Thoracic aorta (tissue), 2 donors: ENCODE measurements at regions not wholly inside any gene's neighbourhood (a gene's known extent, or its start where the extent isn't known, plus 50 kb on each side); places are given as distances from the start of the nearest gene placed in this dataset.

Experiments used
- ATAC-seq: fragments of 150-250 bp; one replicate; pipeline ENCODE4 v1.8.0; 2017; ENCODE audit warnings: low read depth; ENCODE audit not compliant: insufficient number of reproducible peaks, low FRiP score
- DNase-seq: peaks from one replicate; pipeline ENCODE4 v3.0.0-alpha.2; 2020; ENCODE audit warnings: low spot score
- H3K27ac ChIP-seq, 2 donors: fragments of 200-600 bp; sonication (generic); 1 replicate in 1 of 2; 2 replicates in 1 of 2; pipeline ENCODE4 v1.5.1; 2016; ENCODE audit warnings: mild to moderate bottlenecking in 2 of 2, moderate library complexity in 2 of 2
- H3K27me3 ChIP-seq: fragments of 200-600 bp; sonication (generic); replicated peaks from 2 replicates; pipeline ENCODE4 v1.6.0; 2016; ENCODE audit warnings: mild to moderate bottlenecking; ENCODE audit not compliant: insufficient read depth
- H3K36me3 ChIP-seq: fragments of 200-600 bp; sonication (generic); one replicate; pipeline ENCODE4 v1.5.1; 2016
- H3K4me1 ChIP-seq, 2 donors: fragments of 200-600 bp; sonication (generic); 1 replicate in 1 of 2; 2 replicates in 1 of 2; pipeline versions ENCODE4 v1.5.1 to v1.6.0; 2016; ENCODE audit warnings: low read depth in 2 of 2, mild to moderate bottlenecking in 1 of 2; ENCODE audit not compliant: control insufficient read depth in 1 of 2
- H3K4me3 ChIP-seq: fragments of 200-600 bp; sonication (generic); 2 replicates; pipeline ENCODE4 v1.5.1; 2016; ENCODE audit warnings: mild to moderate bottlenecking
- H3K9me3 ChIP-seq: fragments of 200-600 bp; sonication (generic); 2 replicates; pipeline ENCODE4 v1.5.1; 2016
- CTCF ChIP-seq: fragments of 200-600 bp; sonication (generic); IDR thresholded peaks from one replicate; pipeline ENCODE4 v1.5.1; 2019; ENCODE audit warnings: antibody characterized with exemption

GRCh38 chr3:10757021-10757820 lies 58.8 kb upstream of the SLC6A11 start:
- no peak for TF ChIP-seq CTCF
- H3K4me1 ChIP-seq: no peaks in the 10 kb centered on the region
- no peak overlapping the region for H3K4me3 ChIP-seq
- DNase-seq (no peak), ATAC-seq (no peak)
- H3K27me3 ChIP-seq: no peaks in the 10 kb centered on the region
- H3K27ac ChIP-seq: no peak overlapping the region
- H3K9me3 ChIP-seq: no peaks in the 10 kb centered on the region
- no peaks in the 10 kb centered on the region for H3K36me3 ChIP-seq

GRCh38 chr3:10757821-10758130 lies 58.3 kb upstream of the SLC6A11 start:
- Histone ChIP-seq H3K4me1 (no peaks in the 10 kb centered on the region), H3K4me3 (no peak overlapping the region), H3K9me3 (no peaks in the 10 kb centered on the region), H3K27me3 (no peaks in the 10 kb centered on the region), H3K27ac (no peak overlapping the region), H3K36me3 (no peaks in the 10 kb centered on the region)
- no peak for DNase-seq
- no peak for TF ChIP-seq CTCF
- no peak for ATAC-seq

- Histone ChIP-seq H3K27ac (no peak overlapping the region), H3K4me1 (no peaks in the 10 kb centered on the region), H3K9me3 (no peaks in the 10 kb centered on the region), H3K27me3 (no peaks in the 10 kb centered on the region), H3K36me3 (no peaks in the 10 kb centered on the region), H3K4me3 (no peak overlapping the region)
- DNase-seq: no peak
- no peak for ATAC-seq
- TF ChIP-seq CTCF: peak; percentile 49
These were observed 57.6 kb upstream of the SLC6A11 start for GRCh38 chr3:10758304-10759037.

GRCh38 chr3:10759495-10759894 lies 56.5 kb upstream of the SLC6A11 start:
- no peak overlapping the region for H3K4me3 ChIP-seq
- no peak overlapping the region for H3K27ac ChIP-seq
- H3K36me3 ChIP-seq: no peaks in the 10 kb centered on the region
- DNase-seq (no peak), ATAC-seq (no peak)
- no peaks in the 10 kb centered on the region for H3K4me1 ChIP-seq
- H3K9me3 ChIP-seq: no peaks in the 10 kb centered on the region
- no peaks in the 10 kb centered on the region for H3K27me3 ChIP-seq
- no peak for TF ChIP-seq CTCF

- no peak for TF ChIP-seq CTCF
- H3K36me3 ChIP-seq: no peaks in the 10 kb centered on the region
- H3K4me1 ChIP-seq: no peaks in the 10 kb centered on the region
- DNase-seq: no peak
- H3K4me3 ChIP-seq: no peak overlapping the region
- H3K27me3 ChIP-seq: no peaks in the 10 kb centered on the region
- ATAC-seq: no peak
- H3K27ac ChIP-seq: no peak overlapping the region
- H3K9me3 ChIP-seq: no peaks in the 10 kb centered on the region
These were observed 55.8 kb upstream of the SLC6A11 start for GRCh38 chr3:10760199-10760598.
